Stimulated activated CD4-positive, alpha-beta T cell treated with anti-CD3 and anti-CD28 coated beads, Interleukin-1b, Interleukin-23, amount 100 ng/mL, for 24 hours (primary cell): ENCODE measurements at regions not wholly inside any gene's neighbourhood (a gene's known extent, or its start where the extent isn't known, plus 50 kb on each side); places are given as distances from the start of the nearest gene placed in this dataset.

Experiments
- DNase-seq, 4 experiments: peaks; one replicate each; pipeline ENCODE4 v3.0.0-alpha.2; 2020; ENCODE audit warnings: low read depth in 4 of 4, low spot score in 1 of 4

GRCh38 chr1:213669964-213670691 is 317.6 kb upstream of the PROX1 start:
- no peak for DNase-seq

- DNase-seq: no peak
Observed at GRCh38 chr1:213670692-213671023, 317.1 kb upstream of the PROX1 start.

DNA sequence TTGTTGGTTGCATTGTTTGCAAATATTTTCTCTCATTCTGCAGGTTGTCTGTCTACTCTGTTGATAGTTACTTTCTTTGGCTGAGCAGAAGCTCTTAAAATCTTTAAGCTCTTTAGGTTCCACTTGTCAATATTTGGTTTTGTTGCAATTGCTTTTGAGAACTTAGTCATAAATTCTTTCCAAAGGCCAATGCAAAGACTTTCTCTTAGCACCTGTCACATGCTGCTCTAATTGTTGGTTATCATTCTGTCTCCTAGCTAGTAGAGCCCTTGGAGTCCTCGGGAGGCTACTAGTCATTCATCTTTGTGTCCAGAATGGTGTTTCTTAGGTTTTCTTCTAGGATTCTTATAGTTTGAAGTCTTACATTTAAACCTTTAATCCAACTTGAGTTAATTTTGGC is 312.7 kb upstream of the PROX1 start:
- DNase-seq: no peak

DNA sequence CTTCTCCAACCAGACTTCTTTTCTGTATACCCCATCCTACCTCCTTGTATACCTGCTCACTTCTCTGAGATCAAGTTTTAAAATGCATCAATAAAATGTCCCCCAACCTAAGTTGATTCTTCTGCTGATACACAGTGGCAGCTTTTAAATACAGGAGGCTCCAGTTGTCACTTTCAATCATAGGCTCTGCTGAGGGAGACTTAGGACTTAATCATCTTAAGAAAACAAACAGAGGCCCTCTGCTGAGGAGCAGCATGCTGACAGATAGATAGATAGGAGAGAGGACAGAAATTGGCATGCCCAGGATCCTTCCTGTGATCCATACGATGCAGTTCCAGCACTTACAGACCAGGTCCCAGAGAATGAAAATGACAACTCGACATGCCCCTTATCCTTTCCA is 311.0 kb upstream of the PROX1 start:
- no peak for DNase-seq

DNA sequence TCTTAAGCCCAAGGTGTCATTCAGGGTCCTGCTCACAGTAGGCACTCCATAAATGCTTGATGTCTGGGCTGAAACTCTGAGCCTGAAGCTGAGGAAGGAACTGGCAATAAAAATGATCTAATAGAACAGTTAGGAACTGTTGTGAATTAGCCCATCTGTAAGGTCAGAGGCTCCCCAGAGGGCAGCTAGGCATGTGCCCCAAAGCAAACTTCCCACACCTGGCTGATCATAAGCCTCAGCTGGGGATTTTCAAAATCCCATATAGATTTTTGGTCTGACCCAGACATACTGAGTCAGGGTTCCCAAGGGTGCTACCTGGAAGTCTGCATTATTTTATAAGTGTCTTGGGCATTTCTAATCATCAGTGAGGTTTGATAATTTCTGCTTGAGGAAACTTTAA is 309.4 kb upstream of the PROX1 start:
- no peak for DNase-seq

GRCh38 chr1:213678753-213679152 is 309.0 kb upstream of the PROX1 start:
- DNase-seq: no peak

- DNase-seq: no peak
Observed at GRCh38 chr1:213679153-213679552, 308.6 kb upstream of the PROX1 start.

- DNase-seq: no peak
Observed at GRCh38 chr1:213680677-213681325, 307.0 kb upstream of the PROX1 start.

DNA sequence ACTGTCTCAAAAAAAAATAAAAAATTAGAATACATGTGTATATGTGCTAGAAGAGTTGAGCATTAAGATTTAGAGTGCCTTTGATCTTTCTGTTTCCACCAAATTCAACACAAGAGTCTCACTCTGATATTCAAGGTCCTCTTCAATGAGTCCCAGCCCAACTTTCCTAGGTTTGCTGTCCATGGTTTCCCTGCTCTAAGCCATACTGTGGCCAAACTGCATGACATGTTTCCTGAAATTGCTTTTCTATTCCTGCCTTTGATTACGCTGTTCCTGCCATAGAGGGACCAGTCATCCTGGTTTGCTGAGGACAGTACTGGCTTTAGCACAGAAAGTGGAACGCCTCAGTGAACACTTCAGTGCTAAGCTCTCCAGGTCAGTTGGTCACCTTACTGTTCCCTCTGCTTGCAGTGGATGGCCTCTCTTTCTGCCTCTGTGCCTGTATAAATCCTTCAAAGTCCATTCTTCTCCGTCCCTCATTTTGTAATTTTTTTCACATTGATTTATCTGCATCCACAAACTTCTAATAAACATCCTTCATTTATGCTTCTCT is 305.9 kb upstream of the PROX1 start:
- DNase-seq: no peak

- no peak for DNase-seq
Observed at GRCh38 chr1:213683529-213683928, 304.2 kb upstream of the PROX1 start.

DNA sequence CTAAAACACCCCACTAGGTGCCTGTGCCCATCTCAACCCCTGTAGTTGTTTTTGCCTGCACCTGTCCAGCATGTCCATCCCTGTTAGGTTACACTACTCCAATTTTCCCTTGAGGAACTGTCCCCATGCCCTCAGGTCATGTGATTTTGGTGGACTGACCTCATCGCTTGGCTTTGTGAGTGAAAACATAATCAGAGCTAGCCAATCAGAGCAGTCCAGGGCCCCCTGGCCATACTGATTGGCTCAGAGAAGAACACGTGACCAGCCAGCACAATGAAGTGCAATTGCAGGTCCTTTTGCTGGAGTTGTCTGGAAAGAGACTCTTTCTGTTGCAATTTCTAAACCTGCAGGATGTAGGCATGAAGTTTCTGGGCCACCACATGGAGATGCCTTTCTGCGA is 303.3 kb upstream of the PROX1 start:
- DNase-seq: no peak

- DNase-seq: no peak
Observed at GRCh38 chr1:213685992-213686582, 301.7 kb upstream of the PROX1 start.

GRCh38 chr1:213686983-213687382 is 300.8 kb upstream of the PROX1 start:
- no peak for DNase-seq

DNA sequence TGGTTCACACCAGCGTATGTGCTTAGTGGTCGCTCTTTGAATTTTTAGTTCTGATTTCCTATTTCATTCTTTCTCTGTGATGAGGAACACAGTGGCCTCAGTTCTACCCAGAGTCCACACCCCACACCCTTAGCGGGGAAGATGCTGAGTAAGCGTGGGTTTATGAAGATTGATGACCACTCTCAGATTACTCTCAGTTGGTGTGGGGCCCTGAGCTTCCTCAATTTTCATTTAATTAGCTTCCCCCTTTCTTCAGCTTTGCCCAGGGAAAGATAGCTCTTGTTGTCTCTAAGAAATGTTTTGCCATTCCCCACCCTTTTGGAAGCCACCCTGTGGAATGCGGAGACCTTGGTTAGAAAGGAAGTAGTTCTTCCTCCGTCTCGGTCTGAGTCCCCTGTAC is 299.9 kb upstream of the PROX1 start:
- DNase-seq: no peak

DNA sequence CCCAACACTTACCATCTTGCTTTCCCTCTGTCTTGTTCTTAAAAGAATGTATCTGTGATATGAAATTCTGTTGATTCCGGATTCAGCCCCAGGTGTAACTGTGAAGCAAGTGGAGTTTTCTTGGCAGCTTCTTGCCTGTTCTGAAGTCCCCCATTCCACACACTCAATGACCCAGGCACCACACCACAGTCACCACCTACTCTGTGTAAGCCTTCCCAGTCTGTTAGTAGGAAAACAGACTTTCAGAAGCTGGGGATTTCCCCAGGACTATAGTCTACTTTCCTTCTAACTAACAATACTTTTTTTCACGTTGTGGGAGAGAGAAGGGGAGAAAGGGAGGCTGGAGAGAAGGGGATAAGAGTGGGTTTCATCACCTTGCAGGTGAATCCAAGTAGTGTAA is 299.1 kb upstream of the PROX1 start:
- no peak for DNase-seq

GRCh38 chr1:213689260-213689659 is 298.5 kb upstream of the PROX1 start:
- DNase-seq: no peak

GRCh38 chr1:213690341-213690917 is 297.3 kb upstream of the PROX1 start:
- no peak for DNase-seq

DNA sequence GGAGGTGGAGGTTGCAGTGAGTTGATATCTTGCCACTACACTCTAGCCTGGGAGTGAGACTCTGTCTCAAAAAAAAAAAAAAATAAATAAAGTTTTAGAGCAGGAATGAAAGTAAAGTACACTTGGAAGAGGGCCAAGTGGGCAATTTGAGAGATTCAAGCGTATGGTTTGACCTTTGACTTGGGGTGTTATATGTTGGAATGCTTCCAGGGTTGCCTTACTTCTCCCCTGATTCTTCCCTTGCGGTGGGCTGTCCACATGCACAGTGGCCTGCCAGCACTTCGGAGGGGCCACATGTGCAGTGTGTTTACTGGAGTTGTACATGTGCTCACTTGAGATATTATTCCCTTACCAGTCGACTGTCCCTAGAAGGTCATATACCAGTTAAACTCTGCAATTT is 295.5 kb upstream of the PROX1 start:
- no peak for DNase-seq

DNA sequence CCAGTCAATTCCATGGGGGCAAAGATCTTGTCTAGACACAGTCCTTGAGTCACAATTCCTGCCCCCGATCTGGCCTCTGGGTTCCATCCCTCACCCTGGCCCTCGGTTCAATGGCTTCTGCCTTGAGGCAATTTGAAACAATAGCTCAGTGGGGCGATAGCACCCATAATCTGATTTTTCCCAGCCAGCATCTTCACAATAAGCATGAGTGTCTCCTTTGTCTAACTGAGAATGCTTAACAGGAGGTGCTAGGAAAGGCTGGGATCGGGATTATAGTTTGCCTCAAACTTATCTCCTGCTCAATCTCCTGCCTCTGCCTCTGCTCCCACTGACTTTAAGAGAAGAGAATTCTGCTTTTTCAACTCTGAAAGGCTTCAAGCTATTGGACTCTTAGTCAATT is 293.9 kb upstream of the PROX1 start:
- DNase-seq: no peak

DNA sequence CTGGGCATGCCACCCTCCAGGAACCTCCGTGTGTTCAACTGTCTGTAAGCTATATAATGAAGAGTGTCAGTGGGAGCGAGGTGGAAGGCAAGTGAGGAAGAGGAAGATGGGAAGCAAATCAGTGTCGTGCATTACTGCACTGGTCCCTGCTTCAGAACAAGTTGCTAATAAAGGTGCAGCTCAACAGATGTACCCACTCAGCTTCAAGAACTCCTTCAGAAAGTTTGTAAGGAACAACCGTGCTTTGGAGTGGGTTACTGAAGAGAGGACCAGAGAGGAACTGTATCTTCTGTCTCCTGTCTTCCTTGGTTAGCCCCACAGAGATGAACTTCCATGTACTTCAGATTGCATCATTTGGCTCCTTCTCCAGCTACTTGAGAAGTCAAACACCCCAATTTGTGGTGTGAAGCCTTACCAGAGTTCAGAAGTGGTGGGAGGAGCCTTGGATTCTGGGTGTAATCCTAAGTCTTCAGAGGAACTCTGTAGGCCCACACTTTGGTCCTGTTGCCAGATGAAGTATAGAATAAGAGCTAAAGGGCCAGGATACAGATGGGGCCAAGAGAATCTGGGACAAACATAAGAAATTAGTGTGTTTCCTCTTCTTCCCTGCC is 290.5 kb upstream of the PROX1 start:
- no peak for DNase-seq

DNA sequence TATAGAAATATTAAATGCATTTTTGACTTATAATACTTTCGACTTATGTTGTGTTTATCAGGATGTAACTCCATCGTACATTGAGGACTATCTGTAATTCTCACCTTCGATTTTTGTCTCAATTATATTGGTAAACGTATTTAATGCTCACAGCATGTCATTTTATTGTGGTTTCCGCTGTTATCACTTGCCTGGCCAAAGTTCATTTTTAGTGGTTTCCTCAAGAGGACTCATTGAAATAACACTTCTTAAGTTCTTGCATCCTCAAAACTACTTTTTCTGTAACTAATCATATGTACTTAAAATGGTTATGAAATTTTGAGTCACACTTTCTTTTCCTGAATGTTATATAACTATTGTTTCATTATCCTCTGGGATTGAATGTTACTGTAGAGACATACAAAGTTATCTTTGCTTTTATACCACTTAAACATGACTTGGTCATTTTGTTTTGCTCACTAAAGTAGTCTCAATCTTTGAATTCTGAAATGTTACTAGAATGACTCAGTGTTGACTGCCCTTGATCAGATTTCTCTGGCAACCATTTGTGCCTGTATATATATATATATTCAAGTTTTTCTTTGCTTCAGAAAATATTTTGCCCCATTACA is 289.6 kb upstream of the PROX1 start:
- no peak for DNase-seq
